ENCODE measurements at regions not wholly inside any gene's neighbourhood (a gene's known extent, or its start where the extent isn't known, plus 50 kb on each side); places are given as distances from the start of the nearest gene placed in this dataset.

- Mint-ChIP-seq H3K36me3 (no peaks in the 10 kb centered on the region), H3K27me3 (peaks cover 14% of the 10 kb centered on the region), H3K27ac (no peak overlapping the region), H3K9me3 (no peaks in the 10 kb centered on the region), H3K4me3 (no peak overlapping the region), H3K4me1 (no peaks in the 10 kb centered on the region)
- no peak for ATAC-seq
These were observed 178.3 kb downstream of the FBXO8 start for GRCh38 chr4:174105202-174105601.

- Mint-ChIP-seq H3K36me3 (no peaks in the 10 kb centered on the region), H3K4me3 (no peak overlapping the region), H3K4me1 (no peaks in the 10 kb centered on the region), H3K9me3 (no peaks in the 10 kb centered on the region), H3K27ac (no peak overlapping the region), H3K27me3 (no peaks in the 10 kb centered on the region)
- no peak for ATAC-seq
These were observed 182.6 kb downstream of the FBXO8 start for GRCh38 chr4:174100910-174101309.

GRCh38 chr4:174099712-174100111 lies 183.8 kb downstream of the FBXO8 start:
- H3K27ac Mint-ChIP-seq: no peak overlapping the region
- H3K4me1 Mint-ChIP-seq: no peaks in the 10 kb centered on the region
- ATAC-seq: no peak
- no peaks in the 10 kb centered on the region for H3K9me3 Mint-ChIP-seq
- no peaks in the 10 kb centered on the region for H3K36me3 Mint-ChIP-seq
- no peaks in the 10 kb centered on the region for H3K27me3 Mint-ChIP-seq
- no peak overlapping the region for H3K4me3 Mint-ChIP-seq

- Mint-ChIP-seq H3K4me3 (no peak overlapping the region), H3K9me3 (peaks cover 2% of the 10 kb centered on the region), H3K4me1 (no peaks in the 10 kb centered on the region), H3K27me3 (no peaks in the 10 kb centered on the region), H3K27ac (no peak overlapping the region), H3K36me3 (no peaks in the 10 kb centered on the region)
- peak; percentile 27 for ATAC-seq
These were observed 186.5 kb downstream of the FBXO8 start for GRCh38 chr4:174096999-174097398.

GRCh38 chr4:174096456-174096855 lies 187.0 kb downstream of the FBXO8 start:
- Mint-ChIP-seq H3K9me3 (peaks cover 2% of the 10 kb centered on the region), H3K36me3 (no peaks in the 10 kb centered on the region), H3K27ac (no peak overlapping the region), H3K4me1 (no peaks in the 10 kb centered on the region), H3K4me3 (no peak overlapping the region), H3K27me3 (no peaks in the 10 kb centered on the region)
- ATAC-seq: no peak

GRCh38 chr4:174091130-174091529 lies 192.3 kb downstream of the FBXO8 start:
- H3K27ac Mint-ChIP-seq: no peak overlapping the region
- no peaks in the 10 kb centered on the region for H3K4me1 Mint-ChIP-seq
- no peaks in the 10 kb centered on the region for H3K36me3 Mint-ChIP-seq
- H3K27me3 Mint-ChIP-seq: no peaks in the 10 kb centered on the region
- peaks cover 2% of the 10 kb centered on the region for H3K9me3 Mint-ChIP-seq
- no peak for ATAC-seq
- H3K4me3 Mint-ChIP-seq: no peak overlapping the region

- H3K36me3 Mint-ChIP-seq: no peaks in the 10 kb centered on the region
- H3K4me3 Mint-ChIP-seq: no peak overlapping the region
- no peaks in the 10 kb centered on the region for H3K27me3 Mint-ChIP-seq
- H3K9me3 Mint-ChIP-seq: peaks cover 2% of the 10 kb centered on the region
- no peak for ATAC-seq
- H3K27ac Mint-ChIP-seq: no peak overlapping the region
- no peaks in the 10 kb centered on the region for H3K4me1 Mint-ChIP-seq
These were observed 193.8 kb downstream of the FBXO8 start for GRCh38 chr4:174089711-174090110.

GRCh38 chr4:174088795-174089194 lies 194.7 kb downstream of the FBXO8 start:
- H3K27me3 Mint-ChIP-seq: no peaks in the 10 kb centered on the region
- no peaks in the 10 kb centered on the region for H3K36me3 Mint-ChIP-seq
- ATAC-seq: no peak
- no peak overlapping the region for H3K27ac Mint-ChIP-seq
- H3K4me3 Mint-ChIP-seq: no peak overlapping the region
- no peaks in the 10 kb centered on the region for H3K4me1 Mint-ChIP-seq
- peaks cover 2% of the 10 kb centered on the region for H3K9me3 Mint-ChIP-seq

- Mint-ChIP-seq H3K9me3 (no peaks in the 10 kb centered on the region), H3K27me3 (no peaks in the 10 kb centered on the region), H3K36me3 (no peaks in the 10 kb centered on the region), H3K4me1 (no peaks in the 10 kb centered on the region), H3K27ac (no peak overlapping the region), H3K4me3 (no peak overlapping the region)
- no peak for ATAC-seq
These were observed 196.4 kb downstream of the FBXO8 start for GRCh38 chr4:174086829-174087799.

GRCh38 chr4:174084981-174085380 lies 198.5 kb downstream of the FBXO8 start:
- Mint-ChIP-seq H3K27ac (no peak overlapping the region), H3K4me1 (no peaks in the 10 kb centered on the region), H3K9me3 (no peaks in the 10 kb centered on the region), H3K27me3 (no peaks in the 10 kb centered on the region), H3K4me3 (no peak overlapping the region), H3K36me3 (no peaks in the 10 kb centered on the region)
- no peak for ATAC-seq

GRCh38 chr4:174084542-174084941 lies 198.9 kb downstream of the FBXO8 start:
- H3K4me1 Mint-ChIP-seq: no peaks in the 10 kb centered on the region
- no peak for ATAC-seq
- H3K27me3 Mint-ChIP-seq: no peaks in the 10 kb centered on the region
- no peaks in the 10 kb centered on the region for H3K9me3 Mint-ChIP-seq
- no peak overlapping the region for H3K4me3 Mint-ChIP-seq
- no peak overlapping the region for H3K27ac Mint-ChIP-seq
- no peaks in the 10 kb centered on the region for H3K36me3 Mint-ChIP-seq

- Mint-ChIP-seq H3K36me3 (no peaks in the 10 kb centered on the region), H3K27ac (no peak overlapping the region), H3K9me3 (no peaks in the 10 kb centered on the region), H3K4me1 (no peaks in the 10 kb centered on the region), H3K27me3 (no peaks in the 10 kb centered on the region), H3K4me3 (no peak overlapping the region)
- no peak for ATAC-seq
These were observed 203.1 kb downstream of the FBXO8 start for GRCh38 chr4:174080361-174080760.

GRCh38 chr4:174071595-174071994 lies 211.9 kb downstream of the FBXO8 start:
- H3K9me3 Mint-ChIP-seq: peaks cover 2% of the 10 kb centered on the region
- H3K27ac Mint-ChIP-seq: no peak overlapping the region
- H3K4me1 Mint-ChIP-seq: no peaks in the 10 kb centered on the region
- H3K27me3 Mint-ChIP-seq: no peaks in the 10 kb centered on the region
- ATAC-seq: no peak
- no peak overlapping the region for H3K4me3 Mint-ChIP-seq
- no peaks in the 10 kb centered on the region for H3K36me3 Mint-ChIP-seq

GRCh38 chr4:174069848-174070330 lies 213.6 kb downstream of the FBXO8 start:
- no peaks in the 10 kb centered on the region for H3K27me3 Mint-ChIP-seq
- H3K9me3 Mint-ChIP-seq: peaks cover 2% of the 10 kb centered on the region
- H3K4me3 Mint-ChIP-seq: no peak overlapping the region
- no peaks in the 10 kb centered on the region for H3K4me1 Mint-ChIP-seq
- no peak for ATAC-seq
- H3K36me3 Mint-ChIP-seq: no peaks in the 10 kb centered on the region
- no peak overlapping the region for H3K27ac Mint-ChIP-seq

GRCh38 chr4:174066611-174067205 lies 216.8 kb downstream of the FBXO8 start:
- Mint-ChIP-seq H3K27me3 (no peaks in the 10 kb centered on the region), H3K4me1 (no peaks in the 10 kb centered on the region), H3K4me3 (no peak overlapping the region), H3K9me3 (no peaks in the 10 kb centered on the region), H3K27ac (no peak overlapping the region), H3K36me3 (no peaks in the 10 kb centered on the region)
- ATAC-seq: no peak

- Mint-ChIP-seq H3K27me3 (no peaks in the 10 kb centered on the region), H3K27ac (no peak overlapping the region), H3K4me3 (no peak overlapping the region), H3K4me1 (no peaks in the 10 kb centered on the region), H3K9me3 (no peaks in the 10 kb centered on the region), H3K36me3 (no peaks in the 10 kb centered on the region)
- no peak for ATAC-seq
These were observed 220.6 kb downstream of the FBXO8 start for GRCh38 chr4:174062831-174063230.
